ENCODE measurements at regions not wholly inside any gene's neighbourhood (a gene's known extent, or its start where the extent isn't known, plus 50 kb on each side); places are given as distances from the start of the nearest gene placed in this dataset.

DNA sequence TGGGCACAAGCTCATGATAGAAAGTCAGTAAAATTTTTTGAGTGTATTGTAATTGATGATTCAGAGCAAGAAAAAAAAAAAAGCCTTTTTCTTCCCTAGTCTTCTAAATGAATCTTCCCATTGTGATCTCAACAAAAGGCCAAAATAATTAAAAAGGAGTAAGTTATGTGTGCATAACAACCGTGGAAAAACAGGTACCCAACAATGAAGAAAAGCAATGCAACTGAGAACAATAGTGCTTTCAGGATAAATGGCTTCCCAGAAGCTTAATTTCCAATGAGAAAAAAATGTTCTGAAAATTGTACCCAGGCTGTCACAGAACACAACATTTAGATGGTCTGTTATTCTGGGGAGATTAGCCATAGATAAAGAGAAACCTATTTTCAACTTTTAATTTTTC is 399.0 kb upstream of the AGA start:
- TF ChIP-seq, protein P1, sequence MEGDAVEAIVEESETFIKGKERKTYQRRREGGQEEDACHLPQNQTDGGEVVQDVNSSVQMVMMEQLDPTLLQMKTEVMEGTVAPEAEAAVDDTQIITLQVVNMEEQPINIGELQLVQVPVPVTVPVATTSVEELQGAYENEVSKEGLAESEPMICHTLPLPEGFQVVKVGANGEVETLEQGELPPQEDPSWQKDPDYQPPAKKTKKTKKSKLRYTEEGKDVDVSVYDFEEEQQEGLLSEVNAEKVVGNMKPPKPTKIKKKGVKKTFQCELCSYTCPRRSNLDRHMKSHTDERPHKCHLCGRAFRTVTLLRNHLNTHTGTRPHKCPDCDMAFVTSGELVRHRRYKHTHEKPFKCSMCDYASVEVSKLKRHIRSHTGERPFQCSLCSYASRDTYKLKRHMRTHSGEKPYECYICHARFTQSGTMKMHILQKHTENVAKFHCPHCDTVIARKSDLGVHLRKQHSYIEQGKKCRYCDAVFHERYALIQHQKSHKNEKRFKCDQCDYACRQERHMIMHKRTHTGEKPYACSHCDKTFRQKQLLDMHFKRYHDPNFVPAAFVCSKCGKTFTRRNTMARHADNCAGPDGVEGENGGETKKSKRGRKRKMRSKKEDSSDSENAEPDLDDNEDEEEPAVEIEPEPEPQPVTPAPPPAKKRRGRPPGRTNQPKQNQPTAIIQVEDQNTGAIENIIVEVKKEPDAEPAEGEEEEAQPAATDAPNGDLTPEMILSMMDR (IDR thresholded peaks at IDR 0.05), result no peak
- TF ChIP-seq POLR2A (IDR thresholded peaks at IDR 0.05), result no peak
